Ovary (tissue), 3 donors: ENCODE measurements at regions not wholly inside any gene's neighbourhood (a gene's known extent, or its start where the extent isn't known, plus 50 kb on each side); places are given as distances from the start of the nearest gene placed in this dataset.

Experiments
- CTCF ChIP-seq, 3 donors: fragments of 450-650 bp in 2 of 3; fragments of 200-600 bp in 1 of 3; IDR thresholded peaks; one replicate each; pipeline versions ENCODE4 v1.5.1 to v1.8.0; 2016 to 2022; ENCODE audit warnings: antibody characterized with exemption in 3 of 3, mild to moderate bottlenecking in 1 of 3
- POLR2A ChIP-seq: fragments of 450-650 bp; IDR thresholded peaks from one replicate; pipeline ENCODE4 v1.6.1; 2017; ENCODE audit warnings: antibody characterized with exemption, mild to moderate bottlenecking, moderate library complexity
- donor health status: DM: no; HTN: no; CAD: no.

- TF ChIP-seq CTCF (IDR thresholded peaks at IDR 0.05), result no peak
- no peak for TF ChIP-seq POLR2A
These were observed 85.6 kb upstream of the SLC44A1 start for GRCh38 chr9:105158898-105159297.
